NT2/D1 (cell line): ENCODE measurements at regions not wholly inside any gene's neighbourhood (a gene's known extent, or its start where the extent isn't known, plus 50 kb on each side); places are given as distances from the start of the nearest gene placed in this dataset.

Experiments used
- DNase-seq: peaks from one replicate; pipeline ENCODE4 v3.0.0-alpha.2; 2011; ENCODE audit warnings: low read depth, low spot score
- H3K27me3 ChIP-seq: 2 replicates; pipeline ENCODE4 v1.6.0; 2011; ENCODE audit warnings: mild to moderate bottlenecking; ENCODE audit not compliant: insufficient read length, insufficient read depth
- H3K36me3 ChIP-seq: 2 replicates; pipeline ENCODE4 v1.6.1; 2011; ENCODE audit warnings: mild to moderate bottlenecking, low read length, mixed read lengths; ENCODE audit not compliant: insufficient read depth, insufficient read length
- H3K4me1 ChIP-seq: 2 replicates; pipeline ENCODE4 v1.5.1; 2011; ENCODE audit not compliant: insufficient read depth, insufficient read length
- H3K4me3 ChIP-seq: 2 replicates; pipeline ENCODE4 v1.5.1; 2011; ENCODE audit warnings: low read depth; ENCODE audit not compliant: insufficient read length
- H3K9ac ChIP-seq: 2 replicates; pipeline ENCODE4 v1.6.0; 2011; ENCODE audit warnings: low read depth; ENCODE audit not compliant: insufficient read length
- H3K9me3 ChIP-seq: 2 replicates; pipeline ENCODE4 v1.5.1; 2011; ENCODE audit warnings: mild to moderate bottlenecking, low read length; ENCODE audit not compliant: insufficient read depth
- SUZ12 ChIP-seq: IDR thresholded peaks from 2 replicates; pipeline ENCODE4 v1.6.1; 2011; ENCODE audit not compliant: insufficient read length, insufficient read depth; ENCODE audit errors: extremely low read depth
- YY1 ChIP-seq: IDR thresholded peaks from 2 replicates; pipeline ENCODE4 v1.6.1; 2011; ENCODE audit not compliant: insufficient read length, insufficient read depth
- ZNF274 ChIP-seq: IDR thresholded peaks from 2 replicates; pipeline ENCODE4 v1.6.1; 2011; ENCODE audit warnings: mild to moderate bottlenecking, low read depth, low read length

DNA sequence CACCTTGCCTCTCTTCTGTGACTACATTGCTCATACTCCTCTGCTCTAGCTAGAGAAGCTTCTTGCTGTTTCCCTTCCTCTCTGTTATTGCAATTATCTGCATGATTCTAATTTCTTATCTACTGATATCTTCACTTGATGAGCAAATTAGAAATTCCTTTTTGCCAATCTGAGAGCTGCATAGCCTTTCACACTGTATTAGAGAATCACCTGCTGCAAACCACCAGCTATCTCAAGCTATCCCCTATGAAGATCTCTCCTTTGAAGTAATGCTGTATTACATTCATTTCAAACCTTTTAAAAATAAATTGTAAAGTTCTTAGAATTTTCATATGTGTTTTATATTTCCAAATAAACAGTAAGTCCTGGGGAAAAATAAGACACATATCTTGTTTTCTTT is 89.0 kb upstream of the ZNF804B start:
- H3K4me3 ChIP-seq, result no peak overlapping the region

DNA sequence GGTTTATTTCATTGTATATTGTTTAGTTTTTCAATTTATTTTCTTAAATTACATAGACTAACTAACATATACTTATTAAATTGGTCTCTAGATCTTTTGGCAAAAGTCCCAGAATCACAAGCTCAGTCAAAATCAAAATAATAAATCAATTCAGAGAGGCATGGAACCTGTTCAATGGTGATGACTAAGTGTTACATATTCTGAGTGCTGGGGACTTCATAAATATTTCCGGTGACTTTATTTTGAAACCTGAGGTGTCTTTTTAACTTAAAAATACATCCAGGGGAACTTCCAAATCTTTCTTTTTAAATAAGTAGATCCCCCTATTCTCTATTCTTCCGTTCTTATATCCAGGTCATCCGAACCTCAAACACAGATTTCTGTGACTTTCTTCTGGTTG is 89.6 kb upstream of the ZNF804B start:
- no peak for DNase-seq
- no peaks in the 10 kb centered on the region for H3K27me3 ChIP-seq
- no peak overlapping the region for H3K9ac ChIP-seq
- H3K36me3 ChIP-seq, result no peaks in the 10 kb centered on the region
- no peak for TF ChIP-seq YY1
- TF ChIP-seq ZNF274, result no peak
- TF ChIP-seq SUZ12, result no peak
- no peaks in the 10 kb centered on the region; the same call in 1 of the 2 replicates for H3K9me3 ChIP-seq
- no peak overlapping the region for H3K4me3 ChIP-seq
- H3K4me1 ChIP-seq, result no peaks in the 10 kb centered on the region

More for the DNA sequence above, 89.0 kb upstream of the ZNF804B start:
- Histone ChIP-seq H3K9ac (no peak overlapping the region), H3K27me3 (no peaks in the 10 kb centered on the region), H3K9me3 (no peaks in the 10 kb centered on the region; the same call in 1 of the 2 replicates), H3K36me3 (no peaks in the 10 kb centered on the region), H3K4me1 (no peaks in the 10 kb centered on the region)
- DNase-seq, result no peak
- TF ChIP-seq SUZ12, result no peak
- TF ChIP-seq ZNF274, result no peak
- TF ChIP-seq YY1, result no peak

- Histone ChIP-seq H3K9ac (no peak overlapping the region), H3K4me3 (no peak overlapping the region), H3K36me3 (no peaks in the 10 kb centered on the region), H3K27me3 (no peaks in the 10 kb centered on the region), H3K4me1 (no peaks in the 10 kb centered on the region), H3K9me3 (no peaks in the 10 kb centered on the region; the same call in 1 of the 2 replicates)
- TF ChIP-seq YY1 (no peak), SUZ12 (no peak), ZNF274 (no peak)
- DNase-seq, result no peak
These were observed 90.9 kb upstream of the ZNF804B start for GRCh38 chr7:88668591-88668990.

GRCh38 chr7:88666626-88667025 is 92.9 kb upstream of the ZNF804B start:
- no peak overlapping the region for H3K9ac ChIP-seq
- H3K27me3 ChIP-seq, result no peaks in the 10 kb centered on the region
- no peak for DNase-seq
- H3K4me3 ChIP-seq, result no peak overlapping the region
- no peaks in the 10 kb centered on the region for H3K36me3 ChIP-seq
- no peaks in the 10 kb centered on the region for H3K4me1 ChIP-seq
- TF ChIP-seq YY1, result no peak
- no peak for TF ChIP-seq SUZ12
- no peak for TF ChIP-seq ZNF274
- H3K9me3 ChIP-seq, result no peaks in the 10 kb centered on the region; the same call in none of the 2 replicates

GRCh38 chr7:88665892-88666514 is 93.5 kb upstream of the ZNF804B start:
- H3K9ac ChIP-seq, result no peak overlapping the region
- no peaks in the 10 kb centered on the region for H3K36me3 ChIP-seq
- H3K9me3 ChIP-seq, result no peaks in the 10 kb centered on the region; the same call in none of the 2 replicates
- TF ChIP-seq SUZ12, result no peak
- no peaks in the 10 kb centered on the region for H3K27me3 ChIP-seq
- H3K4me3 ChIP-seq, result no peak overlapping the region
- no peak for DNase-seq
- no peaks in the 10 kb centered on the region for H3K4me1 ChIP-seq

DNA sequence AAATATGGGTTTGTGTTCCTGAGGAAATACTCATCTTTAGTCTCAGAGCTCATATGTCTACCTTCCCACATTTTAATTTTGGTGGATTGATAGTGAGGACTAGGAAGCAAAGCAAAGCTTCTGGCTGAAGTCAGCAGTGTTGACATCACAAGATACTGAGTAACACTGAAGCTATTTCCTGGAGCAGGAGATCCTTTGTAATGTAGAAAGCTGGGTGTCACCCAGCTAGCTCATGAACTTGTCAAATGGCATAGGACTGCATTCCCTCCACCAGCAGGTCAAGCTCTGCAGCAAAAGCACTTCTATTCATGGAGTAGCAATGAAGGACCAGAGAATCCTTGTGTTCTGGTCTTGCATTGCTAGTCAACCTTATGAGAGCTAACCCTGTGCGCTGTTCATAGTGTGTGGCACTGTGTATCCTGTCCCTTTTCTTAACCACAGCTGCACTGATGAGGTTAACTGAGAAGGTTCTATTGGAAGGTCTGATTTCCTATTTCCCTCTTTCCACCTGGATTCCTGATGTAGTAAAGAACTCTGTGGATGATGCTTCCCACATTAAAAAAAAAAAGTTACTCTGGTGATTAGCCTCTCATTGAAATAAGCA is 94.8 kb upstream of the ZNF804B start:
- no peak for TF ChIP-seq ZNF274
- no peak for TF ChIP-seq YY1
- TF ChIP-seq SUZ12, result no peak
- DNase-seq, result peak; percentile 85
- no peaks in the 10 kb centered on the region for H3K4me1 ChIP-seq
- H3K4me3 ChIP-seq, result no peak overlapping the region
- no peaks in the 10 kb centered on the region for H3K36me3 ChIP-seq
- H3K9me3 ChIP-seq, result no peaks in the 10 kb centered on the region; the same call in none of the 2 replicates
- H3K9ac ChIP-seq, result no peak overlapping the region
- no peaks in the 10 kb centered on the region for H3K27me3 ChIP-seq

GRCh38 chr7:88661921-88662320 is 97.6 kb upstream of the ZNF804B start:
- no peaks in the 10 kb centered on the region; the same call in none of the 2 replicates for H3K9me3 ChIP-seq
- no peaks in the 10 kb centered on the region for H3K36me3 ChIP-seq

More at GRCh38 chr7:88661921-88662320, 97.6 kb upstream of the ZNF804B start:
- DNase-seq, result no peak
- TF ChIP-seq YY1, result no peak
- TF ChIP-seq SUZ12, result no peak
- TF ChIP-seq ZNF274, result no peak
- no peak overlapping the region for H3K9ac ChIP-seq
- H3K4me3 ChIP-seq, result no peak overlapping the region
- H3K27me3 ChIP-seq, result no peaks in the 10 kb centered on the region
- no peaks in the 10 kb centered on the region for H3K4me1 ChIP-seq
